Naive thymus-derived CD4-positive, alpha-beta T cell (primary cell): ENCODE measurements at regions not wholly inside any gene's neighbourhood (a gene's known extent, or its start where the extent isn't known, plus 50 kb on each side); places are given as distances from the start of the nearest gene placed in this dataset.

Source experiments
- ATAC-seq: fragments of 150-1000 bp; cut with Tn5 transposase; 2 replicates; pipeline ENCODE4 v1.10.0; 2021; ENCODE audit warnings: mild to moderate bottlenecking, moderate library complexity
- CTCF ChIA-PET: fragments of 350-600 bp; sonication (Branson Sonifier 250); formaldehyde crosslinking; loops from one replicate; lab custom pipeline; 2021; ENCODE audit warnings: antibody characterized with exemption; lab: Charles Lee
- POLR2A ChIA-PET: fragments of 350-600 bp; sonication (Branson Sonifier 250); formaldehyde crosslinking; loops from one replicate; lab custom pipeline; 2021; ENCODE audit warnings: antibody characterized with exemption, inconsistent platforms; lab: Charles Lee
- DNase-seq, 9 donors: peaks; one replicate each; pipeline versions ENCODE4 v3.0.0 to v3.0.0-alpha.2; 2020 to 2022; ENCODE audit warnings: mixed read lengths in 1 of 9
- H3K27ac ChIP-seq: one replicate; pipeline ENCODE4 v1.7.0; 2013; ENCODE audit warnings: mild to moderate bottlenecking, low read depth, low read length, moderate library complexity
- H3K27me3 ChIP-seq, 2 donors: one replicate each; pipeline ENCODE4 v1.7.0; 2013; ENCODE audit warnings: low read length in 2 of 2, mild to moderate bottlenecking in 2 of 2, moderate library complexity in 2 of 2; ENCODE audit not compliant: control insufficient read depth in 2 of 2, insufficient read depth in 2 of 2
- H3K36me3 ChIP-seq, 3 experiments: 1 replicate in 2 of 3; 2 replicates in 1 of 3; pipeline ENCODE4 v1.7.0; 2013; ENCODE audit warnings: low read length in 3 of 3, mild to moderate bottlenecking in 3 of 3, moderate library complexity in 1 of 3; ENCODE audit not compliant: insufficient read depth in 3 of 3, control insufficient read depth in 2 of 3
- H3K4me1 ChIP-seq, 2 donors: one replicate each; pipeline ENCODE4 v1.7.0; 2013; ENCODE audit warnings: low read length in 2 of 2, mild to moderate bottlenecking in 2 of 2, moderate library complexity in 1 of 2; ENCODE audit not compliant: control insufficient read depth in 2 of 2, insufficient read depth in 2 of 2
- H3K4me3 ChIP-seq: 2 replicates; pipeline ENCODE4 v1.7.0; 2013; ENCODE audit warnings: mild to moderate bottlenecking, low read length
- H3K9me3 ChIP-seq, 3 experiments: 1 replicate in 2 of 3; 2 replicates in 1 of 3; pipeline ENCODE4 v1.7.0; 2013; ENCODE audit warnings: low read length in 3 of 3; ENCODE audit not compliant: control insufficient read depth in 2 of 3
- H3K27ac Mint-ChIP-seq, 9 donors: one replicate each; pipeline ENCODE4 v1.8.0; 2020 to 2022; ENCODE audit warnings: mixed read lengths in 9 of 9, mild to moderate bottlenecking in 8 of 9, moderate library complexity in 5 of 9, inconsistent platforms in 2 of 9
- H3K27me3 Mint-ChIP-seq, 5 donors: one replicate each; pipeline ENCODE4 v1.8.0; 2021 to 2022; ENCODE audit warnings: mixed read lengths in 5 of 5, mild to moderate bottlenecking in 1 of 5
- H3K36me3 Mint-ChIP-seq, 5 donors: one replicate each; pipeline ENCODE4 v1.8.0; 2020 to 2022; ENCODE audit warnings: mixed read lengths in 5 of 5, mild to moderate bottlenecking in 3 of 5, inconsistent platforms in 1 of 5
- H3K4me1 Mint-ChIP-seq, 7 donors: one replicate each; pipeline ENCODE4 v1.8.0; 2020 to 2022; ENCODE audit warnings: mixed read lengths in 7 of 7, mild to moderate bottlenecking in 3 of 7, inconsistent platforms in 1 of 7
- H3K4me3 Mint-ChIP-seq, 10 donors: one replicate each; pipeline ENCODE4 v1.8.0; 2020 to 2022; ENCODE audit warnings: mild to moderate bottlenecking in 10 of 10, mixed read lengths in 10 of 10, moderate library complexity in 6 of 10, inconsistent platforms in 2 of 10
- H3K9me3 Mint-ChIP-seq, 11 donors: one replicate each; pipeline ENCODE4 v1.8.0; 2020 to 2022; ENCODE audit warnings: mixed read lengths in 11 of 11, mild to moderate bottlenecking in 4 of 11, inconsistent platforms in 1 of 11, moderate library complexity in 1 of 11
- intact Hi-C, 2 donors: fragments of 100-400 bp; cut with micrococcal nuclease; formaldehyde crosslinking; loops; one replicate each; pipeline ENCODE4 v1.15.1; 2023

- peaks cover 0 to 16% (median 3%) of the 10 kb centered on the region in 11 donors for H3K9me3 Mint-ChIP-seq
- Histone ChIP-seq H3K4me1 (no peaks in the 10 kb centered on the region), H3K27ac (no peak overlapping the region), H3K27me3 (no peaks in the 10 kb centered on the region), H3K4me3 (no peak overlapping the region), H3K9me3 (peaks cover 0 to 3% (median 0%) of the 10 kb centered on the region in 3 experiments), H3K36me3 (no peaks in the 10 kb centered on the region)
- POLR2A ChIA-PET, result no interaction called here
- no peak overlapping the region for H3K4me3 Mint-ChIP-seq
- H3K36me3 Mint-ChIP-seq, result no peaks in the 10 kb centered on the region
- DNase-seq (no peak), ATAC-seq (no peak)
- H3K27ac Mint-ChIP-seq, result no peak overlapping the region
- intact Hi-C loops, result no loop called here
- H3K4me1 Mint-ChIP-seq, result no peaks in the 10 kb centered on the region
- no peaks in the 10 kb centered on the region for H3K27me3 Mint-ChIP-seq
- CTCF ChIA-PET, result no interaction called here
These were observed 481.7 kb upstream of the AGA start for GRCh38 chr4:177923888-177924287.

GRCh38 chr4:177937041-177937440 lies 494.8 kb upstream of the AGA start:
- Histone ChIP-seq H3K4me3 (no peak overlapping the region), H3K27me3 (no peaks in the 10 kb centered on the region), H3K36me3 (no peaks in the 10 kb centered on the region), H3K27ac (no peak overlapping the region), H3K4me1 (no peaks in the 10 kb centered on the region), H3K9me3 (no peaks in the 10 kb centered on the region)
- Mint-ChIP-seq H3K36me3 (no peaks in the 10 kb centered on the region), H3K27ac (no peak overlapping the region), H3K4me3 (no peak overlapping the region), H3K4me1 (no peaks in the 10 kb centered on the region), H3K27me3 (no peaks in the 10 kb centered on the region), H3K9me3 (peaks cover 0 to 6% (median 0%) of the 10 kb centered on the region in 11 donors)
- intact Hi-C loops, result no loop called here
- ChIA-PET CTCF (no interaction called here), POLR2A (no interaction called here)
- DNase-seq (no peak), ATAC-seq (no peak)

- POLR2A ChIA-PET, result no interaction called here
- intact Hi-C loops, result no loop called here
- Histone ChIP-seq H3K4me3 (no peak overlapping the region), H3K4me1 (no peaks in the 10 kb centered on the region), H3K27me3 (no peaks in the 10 kb centered on the region), H3K27ac (no peak overlapping the region), H3K9me3 (no peaks in the 10 kb centered on the region), H3K36me3 (no peaks in the 10 kb centered on the region)
- no peak overlapping the region for H3K4me3 Mint-ChIP-seq
- no peaks in the 10 kb centered on the region for H3K36me3 Mint-ChIP-seq
- DNase-seq, result no peak
- CTCF ChIA-PET, result no interaction called here
- H3K27me3 Mint-ChIP-seq, result no peaks in the 10 kb centered on the region
- H3K9me3 Mint-ChIP-seq, result peaks cover 0 to 6% (median 0%) of the 10 kb centered on the region in 11 donors
- H3K4me1 Mint-ChIP-seq, result no peaks in the 10 kb centered on the region
- ATAC-seq, result no peak
- no peak overlapping the region for H3K27ac Mint-ChIP-seq
These were observed 496.0 kb upstream of the AGA start for GRCh38 chr4:177938226-177938625.

- Mint-ChIP-seq H3K36me3 (no peaks in the 10 kb centered on the region), H3K9me3 (peaks cover 0 to 14% (median 0%) of the 10 kb centered on the region in 11 donors), H3K4me1 (no peaks in the 10 kb centered on the region), H3K27ac (no peak overlapping the region), H3K4me3 (no peak overlapping the region), H3K27me3 (no peaks in the 10 kb centered on the region)
- ChIA-PET POLR2A (no interaction called here), CTCF (no interaction called here)
- Histone ChIP-seq H3K27ac (no peak overlapping the region), H3K36me3 (no peaks in the 10 kb centered on the region), H3K4me3 (no peak overlapping the region), H3K27me3 (no peaks in the 10 kb centered on the region), H3K4me1 (no peaks in the 10 kb centered on the region), H3K9me3 (no peaks in the 10 kb centered on the region)
- ATAC-seq (no peak), DNase-seq (no peak)
- intact Hi-C loops, result no loop called here
These were observed 503.0 kb upstream of the AGA start for GRCh38 chr4:177945268-177945667.

GRCh38 chr4:177947607-177948006 lies 505.4 kb upstream of the AGA start:
- Mint-ChIP-seq H3K4me3 (no peak overlapping the region), H3K9me3 (peaks cover 0 to 15% (median 0%) of the 10 kb centered on the region in 11 donors), H3K4me1 (no peaks in the 10 kb centered on the region), H3K27ac (no peak overlapping the region), H3K27me3 (no peaks in the 10 kb centered on the region), H3K36me3 (no peaks in the 10 kb centered on the region)
- H3K4me1 ChIP-seq, result no peaks in the 10 kb centered on the region
- ChIA-PET CTCF (interaction anchor here (0.6 kb wide), 1 partner anchor 30 kb away, joined by 4 read pairs; no protein-coding TSS in a partner anchor), POLR2A (no interaction called here)
- no peaks in the 10 kb centered on the region for H3K27me3 ChIP-seq
- no peaks in the 10 kb centered on the region for H3K9me3 ChIP-seq
- no peak overlapping the region for H3K4me3 ChIP-seq
- ATAC-seq (no peak), DNase-seq (no peak)
- H3K36me3 ChIP-seq, result no peaks in the 10 kb centered on the region
- no peak overlapping the region for H3K27ac ChIP-seq
- intact Hi-C loops, result no loop called here

- no peak overlapping the region for H3K27ac ChIP-seq
- no peaks in the 10 kb centered on the region for H3K4me1 ChIP-seq
- Mint-ChIP-seq H3K27ac (no peak overlapping the region), H3K36me3 (no peaks in the 10 kb centered on the region), H3K4me1 (no peaks in the 10 kb centered on the region), H3K9me3 (peaks cover 0 to 14% (median 0%) of the 10 kb centered on the region in 11 donors), H3K27me3 (no peaks in the 10 kb centered on the region), H3K4me3 (no peak overlapping the region)
- CTCF ChIA-PET, result no interaction called here
- DNase-seq (no peak), ATAC-seq (no peak)
- no peaks in the 10 kb centered on the region for H3K9me3 ChIP-seq
- H3K27me3 ChIP-seq, result no peaks in the 10 kb centered on the region
- no peak overlapping the region for H3K4me3 ChIP-seq
- H3K36me3 ChIP-seq, result no peaks in the 10 kb centered on the region
- intact Hi-C loops, result no loop called here
- POLR2A ChIA-PET, result no interaction called here
These were observed 506.6 kb upstream of the AGA start for GRCh38 chr4:177948853-177949252.

- DNase-seq (no peak), ATAC-seq (no peak)
- Mint-ChIP-seq H3K36me3 (no peaks in the 10 kb centered on the region), H3K27ac (no peak overlapping the region), H3K27me3 (no peaks in the 10 kb centered on the region), H3K4me3 (no peak overlapping the region), H3K4me1 (no peaks in the 10 kb centered on the region), H3K9me3 (peaks cover 0 to 9% (median 0%) of the 10 kb centered on the region in 11 donors)
- POLR2A ChIA-PET, result no interaction called here
- no peaks in the 10 kb centered on the region for H3K9me3 ChIP-seq
- CTCF ChIA-PET, result interaction anchor here (0.7 kb wide), 1 partner anchor 352 kb away, joined by 5 read pairs; no protein-coding TSS in a partner anchor
- H3K27ac ChIP-seq, result no peak overlapping the region
- H3K27me3 ChIP-seq, result no peaks in the 10 kb centered on the region
- no peak overlapping the region for H3K4me3 ChIP-seq
- intact Hi-C loops, result no loop called here
- H3K36me3 ChIP-seq, result no peaks in the 10 kb centered on the region
- no peaks in the 10 kb centered on the region for H3K4me1 ChIP-seq
These were observed 508.8 kb upstream of the AGA start for GRCh38 chr4:177951026-177951425.
